Breast epithelium (tissue), 3 donors: ENCODE measurements at regions not wholly inside any gene's neighbourhood (a gene's known extent, or its start where the extent isn't known, plus 50 kb on each side); places are given as distances from the start of the nearest gene placed in this dataset.

Experiments used
- CTCF ChIP-seq, 3 donors: fragments of 450-650 bp; IDR thresholded peaks; one replicate each; pipeline ENCODE4 v1.5.1; 2016 to 2017; ENCODE audit warnings: antibody characterized with exemption in 3 of 3, mild to moderate bottlenecking in 3 of 3, moderate library complexity in 3 of 3
- POLR2A ChIP-seq: fragments of 450-650 bp; IDR thresholded peaks from one replicate; pipeline ENCODE4 v1.6.1; 2016; ENCODE audit warnings: antibody characterized with exemption, mild to moderate bottlenecking, moderate library complexity
- POLR2AphosphoS5 ChIP-seq, 3 donors: sonication (generic); formaldehyde crosslinking; IDR thresholded peaks; one replicate each; pipeline ENCODE4 v1.6.1; 2017; ENCODE audit warnings: antibody characterized with exemption in 3 of 3

- TF ChIP-seq POLR2AphosphoS5 (IDR thresholded peaks at IDR 0.05) (no peak), CTCF (IDR thresholded peaks at IDR 0.05) (no peak), POLR2A (no peak)
These were observed 74.9 kb downstream of the ALG10 start for GRCh38 chr12:34097213-34097612.
